Left forelimb (tissue), 1 donor: ENCODE measurements at regions not wholly inside any gene's neighbourhood (a gene's known extent, or its start where the extent isn't known, plus 50 kb on each side); places are given as distances from the start of the nearest gene placed in this dataset.

Experiments
- DNase-seq: peaks from one replicate; pipeline ENCODE4 v3.0.0-alpha.2; 2018; ENCODE audit warnings: low spot score

DNA sequence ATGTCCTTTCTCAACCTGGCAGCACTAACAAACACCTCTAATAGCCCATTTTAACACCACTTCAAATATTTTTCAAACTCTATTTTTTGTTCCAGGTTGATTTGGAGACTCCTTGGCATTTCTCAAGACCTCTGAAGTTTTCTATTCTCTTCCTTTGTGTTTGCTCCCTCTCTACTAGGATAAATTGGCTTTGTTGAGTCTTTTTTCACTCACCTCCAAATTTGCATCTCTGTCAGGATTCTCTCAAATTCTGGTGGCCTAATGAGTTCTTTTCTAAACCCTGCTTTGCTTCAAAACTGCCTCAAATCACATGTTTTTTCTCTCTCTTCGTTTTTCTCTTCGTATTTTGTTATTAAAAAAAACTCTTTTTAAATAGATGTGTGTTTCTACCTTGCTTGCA, 582.2 kb upstream of the ADGRL4 start:
- DNase-seq, result no peak

DNA sequence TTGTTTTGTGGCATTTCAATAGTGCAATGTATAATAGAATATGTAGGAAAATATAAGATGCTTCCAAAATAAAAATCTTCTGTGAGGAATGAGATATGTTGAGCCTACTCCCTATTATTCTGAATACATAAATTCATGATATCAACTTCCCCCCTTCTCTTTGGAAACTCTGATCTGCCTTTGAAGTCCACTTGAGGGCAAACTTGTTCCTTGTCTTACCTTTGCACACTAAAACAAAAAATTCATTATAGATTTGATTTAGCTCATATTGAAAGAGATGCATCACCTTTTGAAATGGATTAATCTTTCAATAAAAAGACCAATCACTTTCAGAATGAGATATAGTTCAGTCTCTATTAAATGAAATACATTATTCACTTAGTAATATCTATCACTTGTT, 580.7 kb upstream of the ADGRL4 start:
- no peak for DNase-seq

DNA sequence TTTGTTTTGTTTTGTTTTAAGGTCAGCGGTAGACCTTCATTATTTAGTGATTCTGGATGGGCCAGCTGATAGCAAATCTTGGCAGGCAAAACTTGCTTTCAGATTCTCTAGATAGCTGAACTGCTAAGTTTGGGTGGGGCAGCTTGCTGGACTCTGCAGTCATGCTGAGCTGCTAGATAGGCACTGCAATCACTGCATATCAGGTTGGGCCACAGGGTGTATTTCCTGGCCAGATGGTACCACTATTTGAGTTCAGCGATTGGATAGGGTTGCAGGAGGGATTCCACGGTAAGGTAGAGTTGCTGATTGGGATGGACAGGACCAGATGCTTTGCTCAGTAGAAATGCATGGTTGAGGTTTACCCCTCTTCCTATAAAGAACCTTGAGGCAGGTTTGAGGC, 579.3 kb upstream of the ADGRL4 start:
- DNase-seq, result no peak

DNA sequence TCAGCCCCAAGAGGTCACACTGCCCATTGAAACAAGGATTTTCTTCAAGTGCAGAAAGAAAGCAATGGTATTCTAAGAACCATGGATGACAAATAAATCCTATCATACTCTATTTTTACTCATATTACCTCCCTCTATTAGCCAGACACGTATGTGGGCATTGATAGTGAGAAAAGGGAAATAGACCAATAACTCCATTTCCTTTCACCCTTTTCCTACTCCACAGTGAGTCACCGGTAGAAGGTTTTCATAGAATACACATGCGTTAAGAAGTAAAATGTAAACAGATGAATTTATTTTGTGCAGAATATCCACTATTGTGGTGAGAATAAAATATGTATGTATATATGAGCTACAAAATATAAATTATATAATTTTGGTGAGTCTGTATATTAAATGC, 568.9 kb upstream of the ADGRL4 start:
- no peak for DNase-seq

DNA sequence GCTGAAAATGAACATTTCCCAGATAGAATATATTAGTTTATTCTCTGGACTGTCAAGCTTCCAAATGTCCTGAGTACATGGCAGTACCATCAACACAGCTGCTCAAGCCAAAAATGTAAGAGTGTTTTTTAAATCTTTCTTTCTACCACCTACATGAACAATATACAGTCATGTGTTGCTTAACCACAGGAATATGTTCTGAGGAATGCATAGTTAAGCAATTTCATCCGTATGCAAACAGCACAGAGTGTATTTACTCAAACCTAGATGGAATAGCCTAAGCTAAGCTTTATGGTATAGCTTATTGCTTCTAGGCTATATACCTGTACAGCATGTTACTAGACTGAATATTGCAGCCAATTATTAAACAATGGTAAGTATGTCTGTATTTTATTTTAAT, 561.9 kb upstream of the ADGRL4 start:
- DNase-seq, result no peak

DNA sequence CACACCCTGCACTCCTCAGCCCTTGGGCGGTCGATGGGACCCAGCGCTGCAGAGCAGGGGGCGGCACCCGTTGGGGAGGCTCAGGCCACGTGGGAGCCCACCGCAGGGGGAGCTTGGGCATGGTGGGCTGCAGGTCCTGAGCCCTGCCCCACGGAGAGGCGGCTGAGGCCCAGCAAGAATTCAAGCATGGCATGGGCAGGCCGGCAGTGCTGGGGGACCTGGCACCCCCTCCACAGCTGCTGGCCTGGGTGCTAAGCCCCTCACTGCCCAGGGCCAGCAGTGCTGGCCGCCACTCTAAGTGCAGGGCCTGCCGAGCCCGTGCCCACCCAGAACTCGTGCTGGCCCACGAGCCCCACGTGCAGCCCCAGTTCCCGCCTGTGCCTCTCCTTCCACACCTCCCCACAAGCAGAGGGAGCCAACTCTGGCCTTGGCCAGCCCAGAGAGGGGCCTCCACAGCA, 555.0 kb upstream of the ADGRL4 start:
- DNase-seq, result no peak

DNA sequence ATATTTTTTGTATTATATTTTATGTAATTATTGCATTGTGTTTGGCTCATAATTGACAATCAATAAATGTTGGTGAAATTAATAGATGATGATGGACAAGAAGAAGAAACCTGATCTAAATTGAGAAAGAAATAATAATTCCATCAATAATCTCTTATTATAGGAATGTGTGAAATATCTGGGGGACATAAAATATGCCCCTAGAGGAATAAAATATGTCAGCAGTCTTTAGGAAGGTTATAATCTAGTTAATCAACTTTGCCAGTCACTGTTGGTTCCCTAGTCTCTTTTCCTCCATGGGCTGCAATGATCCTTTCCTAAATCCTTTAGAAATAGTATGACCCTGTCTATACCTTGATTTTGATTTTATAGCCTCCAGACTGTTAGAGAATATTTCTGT, 549.7 kb upstream of the ADGRL4 start:
- DNase-seq, result no peak

DNA sequence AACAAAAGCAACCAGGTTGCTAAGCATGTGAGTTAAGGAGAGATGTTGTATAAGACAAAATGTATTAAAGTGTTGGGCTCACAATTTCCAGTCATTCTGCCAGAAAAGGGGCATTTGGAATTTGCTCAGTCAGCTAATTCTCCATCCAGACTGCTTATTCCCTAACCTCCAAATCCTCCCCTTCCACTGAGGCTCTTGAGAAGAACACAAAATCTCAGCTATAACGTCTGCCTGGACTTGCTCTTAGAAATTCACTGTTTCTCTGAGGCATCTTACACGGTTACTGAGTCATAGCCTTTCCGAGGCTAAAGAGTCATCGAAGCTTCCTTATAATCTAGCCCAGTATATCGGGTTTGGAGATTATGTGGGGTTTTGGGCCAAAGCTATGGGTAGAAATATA, 548.2 kb upstream of the ADGRL4 start:
- DNase-seq, result no peak

DNA sequence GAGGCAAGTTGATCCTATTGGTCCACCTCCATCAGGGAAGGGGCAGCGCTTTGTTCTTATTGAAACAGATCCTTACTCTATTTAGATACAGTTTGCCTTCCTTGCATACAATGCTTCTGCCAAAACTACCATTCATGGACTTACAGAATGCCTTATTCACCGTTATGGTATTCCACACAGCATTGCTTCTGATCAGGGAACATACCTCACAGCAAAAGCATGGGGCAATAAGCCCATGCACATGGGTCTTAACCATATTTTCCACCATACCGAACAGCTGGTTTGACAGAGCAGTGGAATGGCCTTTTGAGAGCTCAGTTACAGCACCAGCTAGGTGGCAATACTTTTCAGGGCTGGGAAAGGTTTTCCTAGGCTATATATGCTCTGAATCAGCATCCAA, 544.8 kb upstream of the ADGRL4 start:
- DNase-seq, result no peak

DNA sequence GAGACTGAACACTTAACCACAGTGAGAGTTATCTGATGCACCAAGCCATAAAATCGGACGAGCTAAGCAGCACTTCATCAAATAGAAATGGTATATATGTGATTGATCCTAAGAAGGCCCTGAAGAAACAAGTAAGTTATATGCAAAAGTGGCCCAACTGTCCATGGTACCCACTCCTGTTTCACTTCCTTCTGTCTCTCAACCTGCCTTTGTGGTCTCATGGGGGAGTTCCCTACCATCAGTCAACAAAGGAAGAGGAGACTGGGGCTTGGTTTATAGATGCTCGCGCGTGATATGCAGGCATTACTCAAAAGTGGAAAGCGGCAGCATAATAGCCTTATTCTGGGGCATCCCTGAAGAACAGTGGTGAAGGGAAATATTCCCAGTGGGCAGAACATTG, 543.9 kb upstream of the ADGRL4 start:
- no peak for DNase-seq

DNA sequence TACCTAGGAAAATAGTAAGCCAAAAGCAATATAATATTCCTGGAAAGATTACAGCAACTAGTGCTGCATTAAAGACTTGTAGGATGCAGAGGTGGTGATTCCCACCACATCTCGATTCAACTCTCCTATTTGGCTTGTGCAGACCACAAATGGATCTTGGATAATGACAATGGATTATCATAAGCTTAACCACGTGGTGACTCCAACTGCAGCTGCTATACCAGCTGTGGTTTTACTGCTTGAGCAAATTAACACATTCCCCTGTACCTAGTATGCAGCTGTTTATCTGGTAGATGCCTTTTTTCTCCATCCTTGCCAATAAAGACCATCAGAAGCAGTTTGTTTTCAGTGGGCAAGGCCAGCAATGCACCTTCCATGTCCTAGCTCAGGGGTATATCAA, 542.7 kb upstream of the ADGRL4 start:
- DNase-seq, result no peak

DNA sequence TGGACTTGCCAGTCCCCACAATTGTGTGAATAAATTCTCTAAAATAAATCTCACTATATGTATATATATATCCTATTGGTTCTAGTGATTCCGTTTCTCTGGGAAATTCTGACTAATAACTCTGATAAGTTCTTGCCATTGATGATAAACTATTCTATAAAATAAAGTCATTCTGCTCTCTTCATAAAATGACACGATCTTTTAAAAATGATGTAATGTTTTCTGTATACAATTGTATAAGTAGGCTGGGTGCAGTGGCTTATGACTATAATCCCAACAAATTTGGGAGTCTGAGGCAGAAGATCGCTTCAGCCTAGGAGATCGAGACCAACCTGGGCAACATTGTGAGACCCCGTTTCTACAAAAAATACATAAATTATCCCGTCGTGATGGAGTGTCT, 541.0 kb upstream of the ADGRL4 start:
- DNase-seq, result no peak

DNA sequence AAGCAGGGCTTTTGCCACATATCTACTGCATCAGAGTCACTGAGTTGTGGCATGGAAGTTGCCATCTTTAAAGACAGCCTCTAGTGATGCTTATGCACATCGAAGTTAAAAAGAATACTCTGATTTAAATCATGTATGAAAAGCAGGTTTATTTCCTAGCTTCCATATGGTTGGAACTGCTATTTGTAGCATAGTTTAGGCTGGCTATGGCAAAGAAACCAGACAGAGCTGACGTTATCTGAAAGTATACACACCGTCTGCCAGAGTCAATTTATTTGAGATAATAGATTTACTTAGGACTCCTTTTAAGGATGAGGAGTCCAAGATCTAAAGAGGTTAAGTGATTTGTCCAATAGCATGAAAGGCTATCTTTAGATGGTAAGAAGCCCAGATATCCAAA, 536.9 kb upstream of the ADGRL4 start:
- DNase-seq, result no peak

DNA sequence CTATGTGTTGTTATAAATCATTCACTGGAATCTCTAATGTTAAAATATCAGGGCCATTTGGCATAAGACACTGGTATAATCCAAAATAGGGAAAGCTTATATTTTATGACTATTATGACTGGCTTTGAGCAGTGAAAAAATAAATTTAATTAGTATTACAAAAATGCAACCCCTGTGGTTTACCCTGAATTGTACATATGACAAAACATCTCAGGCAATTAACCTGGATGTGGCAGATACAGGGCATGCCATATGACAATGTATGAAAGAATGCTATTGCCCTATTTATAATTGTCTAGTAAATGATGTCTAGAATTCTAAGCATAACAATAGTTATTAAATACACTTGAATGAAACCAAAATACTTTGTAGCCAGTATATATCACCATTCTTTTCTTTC, 532.5 kb upstream of the ADGRL4 start:
- no peak for DNase-seq

DNA sequence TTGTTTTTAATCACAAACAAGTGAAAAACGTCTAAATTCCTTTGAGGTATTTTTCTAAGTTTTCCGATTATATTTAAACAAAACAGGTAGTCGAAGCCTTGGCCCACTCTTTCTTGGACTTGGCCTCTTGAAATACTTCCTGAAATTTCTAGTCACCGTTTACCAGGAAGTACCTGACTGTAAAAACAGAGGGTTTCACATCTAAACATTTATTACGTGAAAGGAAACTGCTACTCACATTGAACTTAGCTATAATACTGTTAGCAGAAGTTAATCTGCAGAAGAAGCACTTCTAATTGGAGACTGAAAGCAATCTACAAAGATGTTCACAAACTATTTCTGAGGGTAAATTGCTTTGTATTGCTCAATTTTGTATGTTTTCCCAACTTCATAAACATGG, 526.0 kb upstream of the ADGRL4 start:
- no peak for DNase-seq

DNA sequence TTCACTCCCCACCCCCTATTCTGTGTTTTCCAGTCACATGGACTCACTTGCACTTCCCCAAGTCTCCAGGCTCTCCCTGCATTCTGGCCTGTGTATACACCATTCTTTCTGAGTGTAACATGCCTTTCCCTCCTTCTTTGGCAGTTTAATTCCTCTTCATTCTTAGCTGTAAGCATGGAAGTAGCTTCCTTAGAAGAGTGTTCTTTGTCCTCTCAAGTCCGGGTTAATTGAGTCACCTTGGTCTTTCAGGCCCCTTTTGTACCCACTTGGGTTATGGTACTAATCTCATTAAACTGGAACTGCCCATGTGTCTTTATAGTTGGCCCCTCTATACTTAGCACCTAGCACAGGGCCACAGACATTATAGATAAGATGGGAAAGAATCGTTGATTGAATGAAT, 525.3 kb upstream of the ADGRL4 start:
- DNase-seq, result no peak

DNA sequence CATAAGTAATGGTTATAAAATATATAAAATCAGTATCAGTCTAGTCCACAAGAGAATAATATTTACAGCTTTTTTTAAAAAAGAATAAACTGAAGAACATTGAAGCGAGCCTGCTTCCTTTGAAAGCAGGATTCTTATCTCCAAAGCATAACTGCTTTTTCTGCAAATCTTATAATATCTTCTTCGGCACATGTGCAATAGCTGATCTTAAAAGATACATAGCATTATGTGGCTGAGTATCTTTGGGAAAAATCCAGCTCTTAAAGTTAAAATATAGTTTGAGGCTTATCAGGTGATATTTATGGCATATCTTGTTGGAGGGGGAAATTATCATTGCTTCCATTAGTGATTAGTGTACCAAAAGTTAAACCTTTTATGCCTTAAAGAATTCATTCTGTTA, 523.9 kb upstream of the ADGRL4 start:
- no peak for DNase-seq

DNA sequence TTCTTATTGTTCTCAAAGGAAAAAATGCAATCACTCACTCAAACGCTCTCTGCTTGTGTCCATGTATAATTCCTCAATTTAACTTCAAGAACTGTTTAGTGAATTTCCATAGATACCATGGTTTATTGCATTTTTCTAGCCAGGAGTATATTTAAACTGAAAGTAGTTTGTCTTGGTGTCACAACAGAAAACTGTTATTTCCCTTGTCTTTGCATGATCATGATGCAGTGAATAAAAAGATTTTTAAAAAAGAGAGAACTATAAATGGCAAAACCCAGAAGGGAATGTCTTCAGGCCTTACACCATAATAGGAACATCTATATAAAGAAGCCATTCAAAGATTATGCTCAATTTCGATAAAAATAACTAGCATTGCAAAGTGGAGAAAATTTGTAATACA, 523.5 kb upstream of the ADGRL4 start:
- no peak for DNase-seq

DNA sequence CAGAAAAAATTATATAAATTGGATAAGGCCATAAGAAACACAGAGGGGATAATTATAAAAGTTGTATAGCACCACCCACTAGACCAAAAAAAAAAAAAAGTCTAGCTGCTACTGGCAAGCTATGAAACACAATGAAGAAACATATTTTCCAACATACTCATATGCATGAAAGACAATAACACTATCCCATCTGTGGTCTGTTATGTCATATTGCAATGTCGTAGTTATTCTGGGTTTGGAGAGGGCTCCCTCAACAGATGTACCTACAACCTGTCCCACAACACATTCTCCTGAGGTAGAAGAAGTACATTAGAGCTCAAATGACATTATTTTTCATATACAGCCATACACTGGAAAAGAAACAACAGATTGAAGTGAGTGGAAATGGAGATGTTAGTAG, 517.6 kb upstream of the ADGRL4 start:
- DNase-seq, result no peak

DNA sequence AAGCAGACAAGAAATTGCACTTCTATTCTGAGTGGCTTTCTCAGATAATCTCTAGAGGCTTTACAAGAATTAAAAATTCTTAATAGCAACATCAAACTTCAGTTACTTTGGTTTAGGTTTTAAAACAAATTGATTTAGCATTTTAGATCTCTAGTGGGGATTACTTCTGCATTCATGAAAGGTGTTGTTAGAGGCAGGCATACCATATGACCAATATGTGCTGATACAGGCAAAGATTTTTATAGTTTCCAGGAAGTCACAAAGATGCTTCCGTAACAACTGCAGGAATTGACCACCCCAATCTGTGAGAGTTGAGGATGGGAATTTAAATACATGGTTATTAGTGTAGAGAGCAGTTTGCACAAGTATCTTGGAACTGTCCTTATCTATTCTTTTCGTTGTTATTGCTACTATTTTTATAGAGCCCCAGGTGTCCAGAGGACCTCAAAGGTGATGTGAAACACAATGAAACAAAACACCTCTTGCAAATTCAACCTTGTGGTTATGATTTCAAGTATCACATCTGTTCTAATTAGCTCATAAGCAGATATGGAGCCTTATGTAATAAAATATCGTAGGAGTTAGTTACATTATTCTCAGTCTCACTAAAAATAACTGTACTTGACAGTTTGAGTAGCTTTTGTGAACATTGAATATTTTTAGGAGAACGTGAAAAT, 512.7 kb upstream of the ADGRL4 start:
- DNase-seq, result no peak

DNA sequence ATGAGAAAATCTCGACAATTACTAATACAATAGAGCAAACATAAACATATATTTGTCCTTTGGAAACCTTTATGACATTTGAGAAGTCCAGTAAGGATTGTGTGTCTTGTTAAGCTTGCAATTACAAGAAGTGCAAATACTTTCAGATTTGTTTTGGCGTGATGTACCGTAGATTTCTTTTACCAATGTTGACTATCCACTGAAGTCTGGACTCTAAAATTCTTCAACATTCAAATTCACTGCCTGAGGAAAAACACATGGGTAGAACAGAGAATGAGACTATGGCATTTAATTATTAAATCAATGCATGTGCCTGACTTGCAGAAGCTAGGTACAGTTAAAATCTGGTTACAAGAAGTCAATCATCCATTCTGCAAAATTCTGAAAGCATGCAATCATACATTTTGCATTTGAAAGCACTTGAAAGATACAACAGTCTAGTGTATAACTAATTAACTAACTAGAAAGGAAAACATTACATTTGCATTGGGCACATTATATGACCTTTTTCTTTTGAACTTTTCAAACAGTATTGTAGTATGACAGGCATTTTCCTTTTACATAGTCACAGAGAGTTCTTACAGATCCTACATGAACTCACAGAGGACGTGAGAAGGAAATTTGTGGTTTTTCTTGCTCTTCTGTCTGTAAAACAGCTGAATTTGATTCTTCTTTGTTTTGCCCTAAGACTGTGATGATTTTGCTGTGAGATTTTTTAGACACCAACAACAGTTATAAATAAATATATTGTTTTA, 511.1 kb upstream of the ADGRL4 start:
- no peak for DNase-seq

DNA sequence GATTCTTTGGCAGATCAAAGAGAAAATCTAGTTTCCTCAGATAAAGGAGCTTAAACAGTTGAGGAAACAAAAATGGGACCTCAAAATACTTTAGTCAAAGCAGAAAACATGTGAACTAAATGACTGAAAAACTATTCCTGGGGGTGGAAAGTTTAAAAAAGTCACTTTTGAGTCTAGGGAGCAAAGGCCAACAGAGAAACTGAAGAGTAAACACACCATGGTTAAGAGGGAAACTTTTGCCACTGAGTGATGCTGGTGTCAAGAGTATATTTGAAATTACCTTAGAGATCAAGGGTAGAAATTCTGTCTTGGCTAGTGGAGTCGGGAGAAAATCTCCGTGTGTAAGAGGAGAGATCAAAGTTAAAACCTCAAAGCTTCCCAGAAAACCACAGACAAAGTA, 501.2 kb upstream of the ADGRL4 start:
- DNase-seq, result no peak

DNA sequence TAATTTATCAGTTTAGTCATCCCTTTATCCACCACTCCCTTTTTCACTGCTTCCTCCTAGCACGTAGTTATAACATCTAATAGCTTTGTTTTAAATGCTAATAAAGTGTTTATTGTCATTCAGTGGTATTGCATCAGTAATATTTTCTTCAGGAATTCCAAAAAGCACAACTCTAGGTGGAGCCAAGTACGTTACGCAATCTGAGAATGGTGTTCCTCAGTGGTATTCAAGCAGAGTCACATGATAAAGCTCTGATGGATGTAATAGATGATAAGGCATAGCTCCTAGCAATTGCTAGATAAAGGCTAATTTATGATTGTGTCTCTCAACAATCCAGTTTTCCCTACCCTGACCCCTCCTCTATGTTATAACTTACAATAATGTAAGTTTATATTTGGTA, 494.6 kb upstream of the ADGRL4 start:
- DNase-seq, result no peak

DNA sequence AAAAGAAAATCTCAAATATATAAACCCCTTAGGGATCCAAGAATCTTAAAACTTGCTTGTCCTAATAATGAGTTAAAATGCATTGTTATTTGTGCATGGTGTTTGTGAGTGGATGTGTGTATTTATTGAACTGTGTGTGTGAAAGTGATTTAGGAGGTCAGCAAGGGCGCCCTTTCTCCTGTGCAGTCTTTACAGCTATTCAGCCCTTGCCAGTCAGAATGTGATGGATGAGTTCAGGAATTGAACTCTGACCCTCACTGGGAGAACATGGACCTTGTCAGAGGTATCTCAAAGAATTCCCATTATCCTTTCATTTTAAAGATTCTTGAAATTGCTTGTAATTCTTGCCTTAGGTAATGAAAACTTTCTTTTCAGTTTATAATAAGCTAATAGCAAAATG, 493.0 kb upstream of the ADGRL4 start:
- no peak for DNase-seq
